ENCODE measurements at regions not wholly inside any gene's neighbourhood (a gene's known extent, or its start where the extent isn't known, plus 50 kb on each side); places are given as distances from the start of the nearest gene placed in this dataset.

DNA sequence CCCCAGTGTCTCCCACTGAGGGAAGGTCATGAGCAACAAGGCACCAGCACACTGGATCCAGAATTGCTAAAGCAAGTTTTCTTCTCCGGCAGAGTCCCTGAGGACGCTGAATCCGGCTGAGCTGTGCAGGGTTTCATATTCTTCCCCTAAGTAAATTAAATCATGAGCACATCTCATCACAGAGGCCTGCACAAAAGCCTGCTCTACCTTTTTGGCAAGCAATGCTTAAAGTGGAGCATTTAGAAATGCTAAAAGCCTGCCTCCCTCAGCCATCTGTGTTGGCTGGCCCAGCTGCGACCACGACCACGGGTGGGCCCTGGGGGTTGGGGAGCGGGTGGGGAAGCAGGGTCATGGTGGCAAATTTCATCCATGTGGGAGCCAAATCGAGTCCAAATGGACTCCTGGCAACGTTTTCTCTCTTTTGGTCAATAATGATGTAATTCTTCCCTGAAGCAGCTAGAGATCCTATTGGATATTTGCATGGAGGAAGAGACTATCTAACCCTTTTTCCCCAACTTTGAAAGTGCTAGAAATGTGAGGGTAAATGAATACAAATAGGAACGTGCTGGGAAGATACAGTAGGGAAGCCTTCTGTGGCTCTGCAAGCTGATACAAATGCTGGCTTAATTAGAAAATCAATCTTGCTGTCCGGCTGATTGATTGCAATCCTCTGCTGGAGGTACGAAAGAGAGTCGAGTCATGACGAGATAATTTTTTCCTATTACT, 532.8 kb upstream of the TBL1XR1 start:
- peak in 1 of 56 donors; percentile 16 for DNase-seq

DNA sequence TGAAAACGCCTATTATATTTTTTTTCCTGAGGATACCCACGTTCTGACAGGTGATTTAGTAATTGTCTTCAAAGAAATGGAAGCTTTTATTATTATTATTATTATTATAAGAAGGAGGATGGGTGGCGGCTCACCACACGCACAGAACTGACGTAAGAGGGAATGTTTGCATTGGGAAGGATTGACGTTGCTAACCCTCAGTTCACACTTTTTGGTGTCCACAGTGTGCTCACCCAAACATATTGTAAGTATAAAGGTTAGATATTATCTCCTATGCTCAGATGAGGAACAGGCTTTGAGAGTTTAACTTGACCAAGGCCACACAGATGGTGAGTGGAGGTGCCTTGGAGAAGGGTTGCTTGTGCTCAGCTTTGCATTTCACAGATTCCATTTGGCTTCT, 533.5 kb upstream of the TBL1XR1 start:
- DNase-seq, result no peak

DNA sequence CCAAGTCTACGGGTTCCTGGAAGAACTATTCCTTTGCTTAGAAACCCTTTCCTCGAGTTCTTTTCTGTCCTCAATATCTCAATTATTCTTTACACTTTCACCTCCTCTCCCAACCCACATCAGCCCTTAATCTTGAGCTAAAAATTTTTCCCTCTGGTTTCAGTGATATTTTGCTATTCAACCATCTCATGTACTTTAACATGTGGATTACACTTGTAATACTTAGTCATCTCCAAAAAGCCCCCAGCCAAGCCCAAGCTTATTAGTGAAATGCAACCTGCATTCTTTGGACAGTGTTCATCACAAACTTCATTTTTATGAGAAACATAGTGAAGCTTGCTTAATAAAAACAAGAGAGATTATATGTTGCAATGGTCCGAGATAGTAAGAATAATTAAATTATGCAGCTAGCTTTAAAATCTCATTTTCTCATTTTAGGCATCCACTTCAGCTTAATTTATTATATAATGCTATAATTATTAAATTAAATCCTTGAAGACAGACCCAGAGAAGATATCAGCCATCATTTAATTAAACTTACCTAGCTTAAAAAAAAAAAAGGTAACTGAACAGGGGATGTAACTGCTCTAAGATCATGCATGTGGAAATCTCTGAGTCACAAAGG, 534.5 kb upstream of the TBL1XR1 start:
- no peak for DNase-seq

DNA sequence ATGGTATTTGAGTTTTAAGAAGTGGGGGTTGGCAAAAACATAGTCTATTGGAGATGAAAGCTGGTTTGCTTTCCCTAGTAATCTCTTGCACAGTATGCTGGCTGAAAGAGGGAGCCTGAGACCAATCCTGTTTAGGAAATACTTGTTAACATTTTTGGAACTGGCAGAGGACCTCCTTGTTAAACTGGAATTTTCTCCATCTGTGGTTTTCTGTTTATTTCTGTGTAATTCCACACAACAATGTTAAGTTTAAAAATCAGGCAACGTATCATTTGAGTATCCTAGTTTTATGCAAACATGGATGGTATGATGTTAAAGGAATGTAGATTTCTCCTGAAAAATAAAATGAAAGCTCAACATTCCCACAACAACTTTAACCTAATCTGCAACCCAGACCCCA, 536.0 kb upstream of the TBL1XR1 start:
- no peak for DNase-seq

DNA sequence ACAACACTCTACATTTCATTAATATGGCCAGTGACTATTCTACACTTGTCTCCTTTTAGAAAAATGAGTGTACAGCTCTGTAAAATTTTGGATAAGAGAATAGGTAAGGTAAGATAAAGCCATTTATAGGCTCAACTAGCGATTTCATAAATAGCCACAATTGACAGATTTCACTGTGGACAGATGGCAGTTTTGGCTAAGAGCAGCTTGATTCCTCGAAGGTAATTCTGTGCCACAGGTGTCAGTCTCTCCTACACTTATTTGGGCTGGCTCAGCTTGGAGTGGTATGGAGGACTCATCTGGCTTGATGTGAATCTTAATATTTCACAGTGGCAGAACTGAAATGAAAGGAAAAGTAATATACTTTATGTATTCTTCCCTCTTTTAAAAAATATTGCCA, 536.7 kb upstream of the TBL1XR1 start:
- DNase-seq, result no peak

DNA sequence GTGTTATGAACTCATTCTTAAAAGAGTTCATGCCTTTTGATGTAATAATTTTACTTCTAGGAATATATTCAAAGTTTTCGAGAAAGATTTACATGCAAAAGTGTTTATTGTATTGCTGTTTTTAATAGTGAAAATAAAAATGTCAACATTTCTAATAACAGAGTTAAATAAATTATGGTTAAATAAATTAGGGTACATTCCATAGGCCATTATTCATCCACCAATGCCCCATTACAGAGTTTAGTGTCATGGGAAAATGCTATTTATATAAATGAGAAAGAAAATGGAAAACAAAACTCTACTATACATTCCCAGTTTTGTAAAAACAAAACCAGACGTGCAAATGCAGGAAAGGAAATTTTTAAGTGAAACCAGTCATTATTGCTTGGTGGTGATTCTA, 538.1 kb upstream of the TBL1XR1 start:
- DNase-seq, result no peak

DNA sequence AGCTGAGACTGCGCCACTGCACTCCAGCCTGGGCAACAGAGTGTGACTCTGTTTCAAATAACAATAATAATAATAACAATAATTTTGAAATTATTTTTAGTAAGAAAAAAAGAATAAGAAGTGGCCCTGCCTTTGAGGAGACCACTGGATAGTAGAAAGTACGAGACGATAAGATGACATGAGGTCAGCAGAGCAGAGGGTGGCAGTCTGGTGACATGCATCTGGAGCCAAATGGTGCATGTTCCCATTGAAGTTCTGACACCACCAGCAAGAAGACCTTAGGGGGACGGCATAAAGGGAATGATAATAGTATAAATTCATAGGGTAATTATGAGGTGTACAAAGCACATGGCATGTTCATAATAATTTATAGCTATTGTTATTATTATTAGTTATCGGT, 542.2 kb upstream of the TBL1XR1 start:
- no peak for DNase-seq

DNA sequence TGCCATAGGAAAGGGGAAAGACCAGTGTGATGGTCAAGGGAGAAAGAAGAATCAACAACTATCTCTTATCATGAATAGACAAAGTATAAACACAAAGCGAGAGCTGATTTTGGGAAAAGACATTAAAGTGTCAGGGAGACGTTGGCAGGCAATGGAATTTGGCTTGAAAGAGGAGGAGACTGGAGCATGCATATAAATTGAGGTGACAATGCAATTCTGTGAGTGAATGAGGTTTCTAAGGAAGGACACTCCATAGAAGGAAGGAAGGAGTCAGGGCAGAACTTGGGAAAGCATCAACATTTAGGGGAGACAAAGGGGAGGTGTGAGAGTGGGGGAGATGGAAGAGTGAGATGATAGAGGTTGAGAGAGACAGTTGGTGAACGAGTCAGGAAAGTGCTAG, 543.0 kb upstream of the TBL1XR1 start:
- no peak for DNase-seq

DNA sequence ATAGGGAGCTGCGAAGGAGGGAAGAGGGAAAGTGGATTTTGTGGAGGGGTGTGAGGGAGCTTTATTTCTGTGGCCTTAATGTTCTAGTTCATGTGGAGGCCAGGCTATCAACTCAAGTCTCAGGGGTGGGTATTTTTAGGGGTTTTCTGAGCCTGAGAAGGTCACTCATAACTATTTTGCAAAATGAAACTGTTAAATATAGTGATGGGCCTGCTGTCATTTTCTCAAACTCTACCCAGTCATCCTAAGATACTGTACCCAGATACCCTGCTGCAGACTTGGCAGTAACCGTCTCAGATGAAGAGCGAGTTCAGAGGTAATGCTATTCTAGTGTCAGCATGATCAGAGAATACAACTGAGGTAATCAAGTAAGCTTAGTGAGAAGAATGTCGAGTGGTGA, 545.0 kb upstream of the TBL1XR1 start:
- no peak for DNase-seq

DNA sequence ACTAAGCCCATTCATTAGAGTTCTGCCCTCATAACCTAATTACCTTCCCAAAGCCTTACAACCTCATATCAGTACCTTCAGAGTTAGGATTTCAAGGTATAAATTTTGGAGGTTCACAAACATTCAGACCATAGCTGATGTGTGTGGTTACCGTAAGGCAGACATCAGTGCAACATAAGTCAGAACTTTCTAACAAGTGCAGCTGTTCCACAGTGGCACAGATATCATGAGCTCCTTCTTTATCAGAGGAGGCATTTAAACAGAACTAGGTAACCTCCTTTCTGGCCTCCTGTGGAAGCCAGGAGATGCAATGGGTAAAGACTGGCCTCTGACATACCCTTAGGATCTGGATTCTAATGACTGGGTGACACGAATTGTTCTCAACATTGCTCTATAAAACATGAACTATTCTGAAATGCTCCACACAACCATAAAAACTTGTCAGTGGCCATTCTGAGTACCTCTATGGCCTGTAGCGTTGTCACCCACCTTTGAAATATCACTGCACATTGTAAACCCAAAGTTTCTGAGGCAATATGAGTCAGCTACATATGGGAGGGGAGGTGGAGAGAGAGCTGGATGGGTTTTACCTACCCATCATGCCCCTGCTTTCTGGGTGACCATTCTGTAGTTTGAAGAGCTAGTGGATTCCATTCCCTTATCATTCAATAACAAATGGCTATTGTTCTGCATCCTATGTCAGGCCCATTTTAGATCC, 546.0 kb upstream of the TBL1XR1 start:
- no peak for DNase-seq

DNA sequence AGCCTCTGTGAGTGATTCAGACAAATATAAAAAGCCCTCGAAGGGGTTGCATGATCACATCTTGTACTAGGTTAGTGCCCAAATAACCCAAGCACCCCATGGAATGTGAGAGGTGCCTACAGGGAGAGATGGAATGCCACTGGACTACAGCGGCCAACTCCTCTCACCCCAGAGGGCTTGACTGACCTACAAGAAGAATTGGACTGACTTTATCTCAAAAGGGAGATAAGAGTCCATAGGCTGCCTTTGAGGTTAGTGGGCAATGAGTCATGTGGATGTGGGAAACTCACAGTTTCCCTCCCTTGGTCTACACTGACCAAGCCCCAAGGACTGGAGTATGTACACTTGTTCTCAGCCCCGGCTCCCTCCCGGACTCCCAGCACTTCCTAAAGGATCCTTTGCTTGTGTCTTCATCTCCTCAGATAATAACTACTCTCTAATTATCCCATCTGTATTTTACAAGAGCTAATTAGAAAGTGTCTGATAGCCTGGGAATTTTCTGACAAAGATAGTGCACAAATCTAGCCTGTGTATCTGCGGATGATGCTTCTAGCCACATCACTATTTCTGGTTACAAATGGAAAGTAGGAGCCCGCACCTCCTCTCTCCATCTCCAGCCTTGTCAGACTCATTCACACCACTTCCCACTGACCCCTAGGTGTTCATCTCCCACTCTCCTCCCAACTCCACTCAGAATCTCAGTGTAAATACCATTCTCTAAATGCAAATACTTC, 547.8 kb upstream of the TBL1XR1 start:
- DNase-seq, result no peak

DNA sequence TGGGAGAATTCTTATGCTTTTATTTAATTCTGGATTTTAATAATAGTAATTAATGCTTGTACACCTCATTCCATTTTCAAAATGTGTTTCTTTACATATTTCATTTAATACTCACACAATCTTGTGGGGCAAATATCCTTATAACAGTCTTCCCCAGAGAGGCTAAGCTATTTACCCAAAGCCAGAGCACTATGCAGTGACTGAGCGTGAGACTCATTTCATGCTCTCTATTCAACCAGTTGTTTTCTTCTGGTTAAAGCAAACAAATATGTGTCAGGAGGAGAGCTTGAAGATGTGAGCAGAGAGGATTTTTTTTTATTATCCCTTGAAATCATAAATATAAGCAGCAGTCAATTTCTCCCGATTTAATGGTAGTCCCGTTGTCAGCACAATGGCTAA, 548.3 kb upstream of the TBL1XR1 start:
- DNase-seq, result no peak

DNA sequence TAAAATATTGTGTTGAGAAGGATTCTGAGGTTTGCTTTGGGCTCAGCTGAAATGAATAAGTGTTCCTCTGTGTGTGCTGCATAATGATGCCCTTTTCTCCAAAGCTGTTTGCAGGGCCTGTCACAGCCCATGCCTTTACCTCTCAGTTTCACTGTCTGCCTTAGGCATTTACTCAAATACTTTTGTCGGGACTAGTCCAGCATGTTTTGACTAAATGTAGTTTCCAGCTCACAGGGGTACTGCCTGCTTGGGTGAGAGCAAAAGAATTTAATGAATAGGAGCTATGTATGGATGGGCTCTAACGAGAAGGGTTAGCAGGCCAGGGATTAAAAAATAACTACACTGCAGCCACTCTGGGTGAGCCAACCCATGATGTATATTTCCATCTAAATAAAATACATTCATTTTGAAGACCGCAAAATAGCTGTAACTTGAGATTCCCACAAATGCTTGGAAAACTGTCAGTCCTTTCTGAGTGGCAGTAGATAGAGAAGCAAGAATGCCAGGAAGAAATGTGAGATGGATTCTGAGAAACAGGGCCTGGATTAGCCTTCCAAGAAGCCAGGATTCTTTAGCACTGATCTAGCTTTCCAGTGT, 549.2 kb upstream of the TBL1XR1 start:
- no peak for DNase-seq

DNA sequence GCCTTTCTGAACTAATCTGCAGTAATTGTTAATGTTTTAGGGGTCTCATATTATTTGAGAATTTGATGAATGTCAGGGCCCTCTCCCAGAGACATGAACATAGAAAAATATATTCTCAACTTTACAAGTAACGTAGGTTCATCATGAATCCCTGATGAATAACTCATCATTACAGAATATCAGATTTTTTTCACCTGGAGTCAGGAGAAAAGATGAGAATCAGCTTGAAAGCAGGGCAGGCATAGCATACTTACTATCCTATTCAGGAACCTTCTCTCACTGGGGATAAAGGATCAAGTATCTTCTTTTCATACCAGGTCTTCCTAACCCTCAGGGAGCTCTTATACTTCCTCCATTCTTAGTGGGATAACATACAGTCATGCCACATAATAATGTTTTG, 552.6 kb upstream of the TBL1XR1 start:
- DNase-seq, result no peak

DNA sequence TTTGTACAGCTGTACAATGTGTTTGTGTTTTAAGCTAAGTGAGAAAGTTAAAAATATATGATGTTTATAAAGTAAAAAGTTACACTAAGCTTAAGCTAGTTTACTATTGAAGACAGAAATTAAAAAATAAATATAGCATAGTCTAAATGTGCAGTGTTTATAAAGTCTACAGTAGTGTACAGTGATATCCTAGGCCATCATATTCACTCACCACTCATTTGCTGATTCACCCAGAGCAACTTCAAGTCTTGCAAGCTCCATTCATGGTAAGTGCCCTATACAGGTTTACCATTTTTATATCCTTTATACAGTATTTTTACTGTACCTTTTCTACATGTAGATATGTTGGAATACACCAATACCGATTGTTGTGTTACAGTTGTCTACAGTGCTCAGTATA, 553.2 kb upstream of the TBL1XR1 start:
- no peak for DNase-seq

DNA sequence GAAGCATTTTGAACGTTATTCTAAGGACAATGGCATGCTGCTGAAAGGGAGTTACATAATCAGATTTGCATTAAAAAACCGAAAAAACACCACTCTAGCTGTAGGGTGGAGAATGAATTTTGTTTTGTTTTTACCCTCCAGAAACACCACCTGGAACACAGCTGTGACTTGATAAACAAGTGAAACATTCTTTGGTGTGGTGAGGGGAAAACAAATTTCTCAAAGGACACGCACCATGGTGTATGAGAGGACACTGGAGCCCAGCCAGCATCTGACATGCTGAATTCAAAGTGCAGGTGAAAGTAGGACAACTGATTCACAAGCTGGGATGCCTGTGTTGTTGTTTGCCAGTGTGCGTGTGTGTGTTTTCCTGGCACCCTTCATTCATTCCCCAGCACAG, 554.5 kb upstream of the TBL1XR1 start:
- no peak for DNase-seq

DNA sequence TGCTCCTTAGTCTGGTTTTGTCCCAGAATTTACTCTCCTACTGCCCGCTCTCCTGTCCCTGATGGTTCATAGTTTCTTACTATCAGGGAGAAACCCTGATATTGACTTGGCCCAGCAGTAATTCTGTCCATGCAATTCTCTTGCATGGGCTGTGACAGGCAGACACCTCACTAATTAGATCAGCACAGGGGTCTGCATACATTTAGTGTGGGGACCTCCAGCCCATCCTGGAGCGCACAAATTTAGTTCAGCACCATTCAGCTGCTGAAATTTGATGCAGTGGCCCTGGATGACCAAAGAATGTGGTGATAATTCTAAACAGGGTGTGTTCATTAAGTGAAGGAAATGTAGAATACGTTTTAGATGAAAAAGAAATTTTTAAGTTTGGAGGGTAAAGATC, 555.5 kb upstream of the TBL1XR1 start:
- no peak for DNase-seq

DNA sequence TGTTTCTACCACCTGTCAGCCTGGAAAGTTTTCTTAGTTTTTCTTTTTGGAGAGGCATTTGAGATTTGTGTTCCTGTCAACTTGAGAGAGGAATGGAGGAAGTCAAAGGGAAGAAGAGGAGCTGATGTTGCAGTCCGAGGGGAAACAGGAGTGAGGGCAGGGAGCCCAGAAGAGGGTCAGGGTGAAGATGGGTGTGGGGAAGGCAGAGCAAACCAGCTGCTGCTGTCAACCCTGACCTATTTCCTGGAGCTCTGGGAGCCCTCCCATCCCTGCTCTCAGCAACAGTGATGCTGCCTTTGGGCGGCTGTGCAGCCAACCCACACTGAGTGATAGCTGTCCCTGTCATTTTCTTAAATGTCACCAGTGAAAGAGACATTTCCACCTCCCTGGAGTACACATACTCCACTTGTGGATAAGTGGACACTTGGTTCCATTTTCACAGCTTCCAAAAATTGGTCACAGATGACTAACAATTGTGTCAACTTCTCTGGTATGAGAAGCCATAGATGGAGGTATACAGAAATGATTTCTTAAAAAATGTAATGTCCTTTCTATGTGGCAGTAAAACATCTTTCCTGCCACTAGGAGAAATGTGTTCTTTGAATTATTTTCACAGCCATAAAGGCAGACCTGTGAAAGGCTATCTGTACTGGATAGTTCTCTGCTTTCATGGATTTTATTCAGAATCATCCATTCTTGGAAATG, 556.3 kb upstream of the TBL1XR1 start:
- DNase-seq, result no peak

DNA sequence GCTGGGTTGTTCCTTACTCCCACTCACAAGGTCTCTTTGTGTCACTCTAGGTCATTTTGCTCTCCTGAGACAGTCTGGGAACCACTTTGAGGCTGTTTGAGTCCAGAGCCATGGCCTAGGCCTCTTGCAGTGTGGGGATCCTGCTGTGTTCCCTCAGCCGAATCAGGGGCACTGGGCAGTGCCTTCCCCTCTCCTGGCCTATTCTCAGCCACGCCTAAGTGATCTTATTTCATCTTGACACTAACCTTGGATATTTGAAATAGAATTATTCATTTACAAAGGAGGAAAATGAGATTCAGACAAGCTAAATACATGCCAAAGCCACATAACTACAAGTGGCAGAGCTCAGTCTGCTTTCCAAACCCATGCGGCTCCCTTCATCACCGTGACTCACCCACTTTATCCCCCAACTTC, 557.2 kb upstream of the TBL1XR1 start:
- DNase-seq, result no peak

DNA sequence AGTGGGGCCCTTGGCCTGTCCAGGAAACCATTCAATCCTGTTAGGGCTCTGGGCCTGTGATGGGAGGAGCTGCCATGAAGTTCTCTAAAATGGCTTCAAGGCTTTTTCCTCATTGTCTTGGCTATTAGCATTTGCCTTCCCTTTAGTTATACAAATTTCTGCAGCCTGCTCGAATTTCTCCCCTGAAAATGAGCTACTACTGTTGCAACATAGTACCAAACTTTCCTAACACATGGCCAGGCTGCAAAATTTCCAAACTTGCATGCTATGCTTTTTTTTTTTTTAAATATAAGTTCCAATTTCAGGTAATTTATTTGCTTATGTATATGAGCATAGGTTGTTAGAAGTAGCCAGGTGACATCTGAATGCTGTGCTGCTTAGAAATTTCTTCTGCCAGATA, 560.8 kb upstream of the TBL1XR1 start:
- no peak for DNase-seq

DNA sequence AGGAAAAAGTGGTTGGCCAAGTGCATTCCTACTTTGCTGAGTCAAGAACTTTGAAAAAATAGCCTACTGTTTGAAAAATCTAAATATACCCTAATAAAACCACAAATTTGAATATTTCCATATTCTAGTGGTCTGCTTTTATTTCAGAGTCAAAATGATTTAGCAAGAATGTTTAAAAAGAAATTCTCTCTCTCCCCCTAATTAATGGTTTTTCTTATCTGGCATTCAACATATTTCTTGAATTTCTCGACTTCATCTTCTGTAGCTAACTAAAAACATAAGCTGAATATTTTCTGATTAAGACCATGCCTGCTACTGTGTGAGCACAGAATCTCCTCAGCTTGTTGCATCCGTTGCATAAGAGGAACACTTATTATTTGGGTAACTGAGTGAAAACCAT, 563.5 kb upstream of the TBL1XR1 start:
- DNase-seq, result no peak
